ENCODE measurements at regions not wholly inside any gene's neighbourhood (a gene's known extent, or its start where the extent isn't known, plus 50 kb on each side); places are given as distances from the start of the nearest gene placed in this dataset.

- Histone ChIP-seq H3K9ac (no peak overlapping the region), H3K27me3 (no peaks in the 10 kb centered on the region), H3K4me1 (peaks cover 28% of the 10 kb centered on the region), H3K9me3 (ENCODE audit: low read depth) (no peaks in the 10 kb centered on the region), H3K27ac (no peak overlapping the region), H3F3A (ENCODE audit: low read depth) (no peaks in the 10 kb centered on the region), H3K4me2 (no peak overlapping the region), H2AFZ (replicated peaks) (peak overlapping the region; percentile 17), H3K79me2 (ENCODE audit: low read depth) (no peaks in the 10 kb centered on the region), H4K20me1 (ENCODE audit: low read depth) (no peaks in the 10 kb centered on the region), H3K36me3 (no peaks in the 10 kb centered on the region), H3K4me3 (no peak overlapping the region)
- TF ChIP-seq EZH2 (IDR thresholded peaks at IDR 0.05) (no peak), CTCF (IDR thresholded peaks at IDR 0.05) (no peak), EZH2phosphoT487 (IDR thresholded peaks at IDR 0.05) (no peak)
- no peak overlapping the region for H3K4me3 Mint-ChIP-seq
- H3K4me1 Mint-ChIP-seq: peaks cover 34% of the 10 kb centered on the region
- no peaks in the 10 kb centered on the region for H3K36me3 Mint-ChIP-seq
- H3K27ac Mint-ChIP-seq: peak overlapping the region; percentile 84
- peak; percentile 23 for DNase-seq (ENCODE audit: low spot score)
- H3K27me3 Mint-ChIP-seq (ENCODE audit: insufficient read depth, low read depth): peaks cover 2% of the 10 kb centered on the region
- no peaks in the 10 kb centered on the region for H3K9me3 Mint-ChIP-seq
These were observed 187.7 kb upstream of the ID2 start for GRCh38 chr2:8494151-8494550.

- peak overlapping the region; percentile 17 for H2AFZ ChIP-seq (replicated peaks)
- H4K20me1 ChIP-seq (ENCODE audit: low read depth): no peaks in the 10 kb centered on the region
- H3K4me3 ChIP-seq: no peak overlapping the region
- no peaks in the 10 kb centered on the region for H3K79me2 ChIP-seq (ENCODE audit: low read depth)
- H3K9me3 Mint-ChIP-seq: no peaks in the 10 kb centered on the region
- H3K27me3 Mint-ChIP-seq (ENCODE audit: insufficient read depth, low read depth): peaks cover 2% of the 10 kb centered on the region
- H3K27ac ChIP-seq: no peak overlapping the region
- no peaks in the 10 kb centered on the region for H3K36me3 Mint-ChIP-seq
- no peaks in the 10 kb centered on the region for H3F3A ChIP-seq (ENCODE audit: low read depth)
- H3K4me3 Mint-ChIP-seq: no peak overlapping the region
- no peaks in the 10 kb centered on the region for H3K27me3 ChIP-seq
- DNase-seq (ENCODE audit: low spot score): no peak
- TF ChIP-seq EZH2phosphoT487 (IDR thresholded peaks at IDR 0.05) (no peak), CTCF (IDR thresholded peaks at IDR 0.05) (no peak), EZH2 (IDR thresholded peaks at IDR 0.05) (no peak)
- H3K4me2 ChIP-seq: no peak overlapping the region
- H3K9ac ChIP-seq: no peak overlapping the region
- no peaks in the 10 kb centered on the region for H3K36me3 ChIP-seq
- no peaks in the 10 kb centered on the region for H3K9me3 ChIP-seq (ENCODE audit: low read depth)
- peak overlapping the region; percentile 84 for H3K27ac Mint-ChIP-seq
- H3K4me1 ChIP-seq: peaks cover 28% of the 10 kb centered on the region
- H3K4me1 Mint-ChIP-seq: peaks cover 32% of the 10 kb centered on the region
These were observed 187.3 kb upstream of the ID2 start for GRCh38 chr2:8494589-8494988.

GRCh38 chr2:8495189-8495989 lies 186.5 kb upstream of the ID2 start:
- no peak overlapping the region for H2AFZ ChIP-seq (replicated peaks)
- H3F3A ChIP-seq (ENCODE audit: low read depth): no peaks in the 10 kb centered on the region
- Mint-ChIP-seq H3K27ac (peak overlapping the region; percentile 48), H3K4me3 (no peak overlapping the region), H3K27me3 (ENCODE audit: insufficient read depth, low read depth) (peaks cover 4% of the 10 kb centered on the region), H3K4me1 (peaks cover 33% of the 10 kb centered on the region), H3K9me3 (no peaks in the 10 kb centered on the region), H3K36me3 (no peaks in the 10 kb centered on the region)
- DNase-seq (ENCODE audit: low spot score): no peak
- H3K4me1 ChIP-seq: peaks cover 27% of the 10 kb centered on the region
- no peaks in the 10 kb centered on the region for H3K9me3 ChIP-seq (ENCODE audit: low read depth)
- H3K79me2 ChIP-seq (ENCODE audit: low read depth): no peaks in the 10 kb centered on the region
- H3K36me3 ChIP-seq: no peaks in the 10 kb centered on the region
- no peaks in the 10 kb centered on the region for H3K27me3 ChIP-seq
- no peak overlapping the region for H3K4me2 ChIP-seq
- H3K4me3 ChIP-seq: no peak overlapping the region
- H3K27ac ChIP-seq: no peak overlapping the region
- no peak for TF ChIP-seq EZH2 (IDR thresholded peaks at IDR 0.05)
- H3K9ac ChIP-seq: no peak overlapping the region
- no peaks in the 10 kb centered on the region for H4K20me1 ChIP-seq (ENCODE audit: low read depth)

GRCh38 chr2:8496079-8496478 lies 185.8 kb upstream of the ID2 start:
- Histone ChIP-seq H3K4me3 (no peak overlapping the region), H3K9ac (no peak overlapping the region), H4K20me1 (ENCODE audit: low read depth) (no peaks in the 10 kb centered on the region), H3K36me3 (no peaks in the 10 kb centered on the region), H3F3A (ENCODE audit: low read depth) (no peaks in the 10 kb centered on the region), H2AFZ (replicated peaks) (no peak overlapping the region), H3K79me2 (ENCODE audit: low read depth) (no peaks in the 10 kb centered on the region), H3K27ac (no peak overlapping the region), H3K4me1 (peaks cover 21% of the 10 kb centered on the region), H3K27me3 (no peaks in the 10 kb centered on the region), H3K9me3 (ENCODE audit: low read depth) (no peaks in the 10 kb centered on the region), H3K4me2 (no peak overlapping the region)
- Mint-ChIP-seq H3K4me3 (no peak overlapping the region), H3K27me3 (ENCODE audit: insufficient read depth, low read depth) (peaks cover 4% of the 10 kb centered on the region), H3K4me1 (peaks cover 31% of the 10 kb centered on the region), H3K9me3 (no peaks in the 10 kb centered on the region), H3K27ac (no peak overlapping the region), H3K36me3 (no peaks in the 10 kb centered on the region)
- TF ChIP-seq EZH2phosphoT487 (IDR thresholded peaks at IDR 0.05) (no peak), CTCF (IDR thresholded peaks at IDR 0.05) (no peak), EZH2 (IDR thresholded peaks at IDR 0.05) (no peak)
- DNase-seq (ENCODE audit: low spot score): no peak
